ENCODE measurements at regions not wholly inside any gene's neighbourhood (a gene's known extent, or its start where the extent isn't known, plus 50 kb on each side); places are given as distances from the start of the nearest gene placed in this dataset.

DNA sequence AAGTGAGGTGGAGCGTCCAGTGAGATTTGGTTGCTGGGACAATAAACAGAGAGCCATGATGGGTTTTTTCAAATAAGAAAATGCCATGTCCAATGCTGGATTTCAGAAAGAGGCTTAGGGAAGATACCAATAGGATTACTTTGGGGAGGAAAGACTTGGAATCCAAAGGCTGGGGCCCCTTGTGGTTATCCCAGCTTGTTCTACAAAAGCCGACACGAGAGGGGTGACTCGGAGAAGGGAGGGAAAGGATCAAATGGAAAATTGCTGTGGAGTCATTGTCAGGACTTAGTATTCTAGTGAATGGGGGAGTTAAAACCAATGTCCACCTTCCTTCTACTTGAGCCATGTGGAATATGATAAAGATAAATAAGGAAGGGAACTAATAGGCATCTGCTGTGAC is 305.5 kb downstream of the SOX9 start:
- no peak overlapping the region for H3K4me3 ChIP-seq (ENCODE audit: low read depth, low read length)
- TF ChIP-seq CTCF (IDR thresholded peaks at IDR 0.05; ENCODE audit: control insufficient read depth, extremely low read depth, insufficient read depth): no peak
- no peak for DNase-seq (ENCODE audit: low read depth)

- no peak for TF ChIP-seq CTCF (IDR thresholded peaks at IDR 0.05; ENCODE audit: control insufficient read depth, extremely low read depth, insufficient read depth)
- no peak for DNase-seq (ENCODE audit: low read depth)
- no peak overlapping the region for H3K4me3 ChIP-seq (ENCODE audit: low read depth, low read length)
Measured at GRCh38 chr17:72426948-72427760, 306.3 kb downstream of the SOX9 start.

DNA sequence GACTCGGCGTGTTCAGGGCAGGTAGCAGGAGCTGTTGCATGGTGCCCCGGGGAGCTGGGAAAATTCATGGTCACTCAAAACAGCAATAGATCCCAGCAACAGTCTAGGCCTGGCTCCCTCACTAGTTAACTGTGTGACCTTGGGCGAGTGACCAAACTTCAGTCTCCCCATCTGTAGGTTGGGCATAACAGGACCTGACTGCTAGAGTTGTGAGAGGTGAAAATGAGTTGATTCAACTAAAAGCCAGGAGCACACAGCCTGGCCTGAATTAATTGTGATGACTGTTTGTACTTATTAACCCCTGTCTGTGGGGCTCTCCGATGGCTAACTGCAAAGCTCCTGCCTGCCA is 306.9 kb downstream of the SOX9 start:
- TF ChIP-seq CTCF (IDR thresholded peaks at IDR 0.05; ENCODE audit: control insufficient read depth, extremely low read depth, insufficient read depth): no peak
- H3K4me3 ChIP-seq (ENCODE audit: low read depth, low read length): no peak overlapping the region
- DNase-seq (ENCODE audit: low read depth): no peak

GRCh38 chr17:72429066-72429638 is 308.3 kb downstream of the SOX9 start:
- H3K4me3 ChIP-seq (ENCODE audit: low read depth, low read length): no peak overlapping the region
- TF ChIP-seq CTCF (IDR thresholded peaks at IDR 0.05; ENCODE audit: control insufficient read depth, extremely low read depth, insufficient read depth): no peak
- DNase-seq (ENCODE audit: low read depth): no peak

- DNase-seq (ENCODE audit: low read depth): no peak
- peak; percentile 37 for TF ChIP-seq CTCF (IDR thresholded peaks at IDR 0.05; ENCODE audit: control insufficient read depth, extremely low read depth, insufficient read depth)
- no peak overlapping the region for H3K4me3 ChIP-seq (ENCODE audit: low read depth, low read length)
Measured at GRCh38 chr17:72430611-72431432, 310.0 kb downstream of the SOX9 start.

DNA sequence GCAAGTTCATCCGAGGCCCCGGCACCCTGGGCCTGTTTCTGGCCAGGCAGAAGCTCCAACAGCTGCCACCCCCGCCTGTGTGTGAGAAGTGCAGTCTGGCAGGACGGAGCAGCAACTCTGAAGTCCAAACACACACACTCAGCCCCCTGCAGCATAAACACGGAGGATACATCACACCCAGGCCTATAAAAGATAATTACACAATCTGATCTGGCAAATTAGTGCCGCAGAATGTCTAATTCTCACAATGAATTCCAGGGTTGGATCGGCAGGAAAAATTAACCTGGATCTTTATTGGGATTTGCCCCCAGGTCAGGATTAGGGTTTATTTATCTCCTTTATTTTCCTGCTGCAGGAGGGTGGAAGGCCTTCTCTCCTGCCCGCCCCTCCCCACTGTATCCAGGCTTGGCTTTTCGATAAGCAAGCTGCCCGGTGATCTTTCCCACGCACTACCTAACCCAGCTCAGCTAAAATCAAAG is 311.4 kb downstream of the SOX9 start:
- DNase-seq (ENCODE audit: low read depth): peak; percentile 46
- no peak for TF ChIP-seq CTCF (IDR thresholded peaks at IDR 0.05; ENCODE audit: control insufficient read depth, extremely low read depth, insufficient read depth)

More for the DNA sequence above, 311.4 kb downstream of the SOX9 start:
- H3K4me3 ChIP-seq (ENCODE audit: low read depth, low read length): peak overlapping the region; percentile 14; the same call in 1 of the 2 replicates

All from LNCaP clone FGC (cell line).